ENCODE measurements at regions not wholly inside any gene's neighbourhood (a gene's known extent, or its start where the extent isn't known, plus 50 kb on each side); places are given as distances from the start of the nearest gene placed in this dataset.

- Histone ChIP-seq H3K4me1 (ENCODE audit: control insufficient read depth, extremely low read depth, insufficient read depth, low read length) (no peaks in the 10 kb centered on the region), H4K20me1 (replicated peaks; ENCODE audit: control insufficient read depth, extremely low read depth, insufficient read depth, low read length) (no peaks in the 10 kb centered on the region), H2AFZ (ENCODE audit: low read depth, low read length) (no peak overlapping the region), H3K27ac (ENCODE audit: insufficient read depth, low read depth, low read length) (no peak overlapping the region), H3K4me2 (ENCODE audit: insufficient read depth, low read length) (no peak overlapping the region), H3K9me3 (replicated peaks; ENCODE audit: control insufficient read depth, insufficient read depth, low read length) (no peaks in the 10 kb centered on the region), H3K36me3 (ENCODE audit: control insufficient read depth in 2 of 2, extremely low read depth in 1 of 2, insufficient read depth in 2 of 2, low read length in 2 of 2) (no peaks in the 10 kb centered on the region), H3K9ac (replicated peaks; ENCODE audit: extremely low read depth, insufficient read depth, low read length) (no peak overlapping the region), H3K79me2 (ENCODE audit: control insufficient read depth, insufficient read depth, low read length) (no peaks in the 10 kb centered on the region), H3K9me1 (replicated peaks; ENCODE audit: control insufficient read depth, extremely low read depth, insufficient read depth, low read length) (no peaks in the 10 kb centered on the region), H3K4me3 (replicated peaks in 1 of 3; ENCODE audit: insufficient read depth in 1 of 3, low read depth in 1 of 3, low read length in 3 of 3) (no peak overlapping the region), H3K27me3 (ENCODE audit: control insufficient read depth in 2 of 2, insufficient read depth in 2 of 2, low read length in 2 of 2) (no peaks in the 10 kb centered on the region)
- intact Hi-C loops (cut with micrococcal nuclease) (no loop called here), dilution Hi-C loops (cut with MboI; ENCODE audit: extremely low pct_ligation_motif_present, low sequenced_read_pairs) (no loop called here)
- POLR2A ChIA-PET, result no interaction called here
- no peak for FAIRE-seq
- no peak for DNase-seq (ENCODE audit: low read depth, low spot score)
- CTCF ChIA-PET, result interaction anchor here (1.2 to 1.7 kb wide), 2 partner anchors 356 to 630 kb away, joined by 3 to 4 read pairs; no protein-coding TSS in a partner anchor
- BruUV-seq (replicated peaks), result no TSS peak
- TF ChIP-seq MAX (IDR thresholded peaks at IDR 0.05; ENCODE audit: insufficient read depth, insufficient read length) (no peak), EZH2 (IDR thresholded peaks at IDR 0.05; ENCODE audit: borderline replicate concordance, low read depth, low read length, severe bottlenecking) (no peak), JUN (IDR thresholded peaks at IDR 0.05; ENCODE audit: borderline replicate concordance, insufficient read depth, insufficient read length, low read depth) (no peak), POLR2AphosphoS5 (IDR thresholded peaks at IDR 0.05; ENCODE audit: insufficient read depth, low read depth, low read length) (no peak), POLR2A (IDR thresholded peaks at IDR 0.05; ENCODE audit: low read depth, low read length) (no peak), GATA2 (IDR thresholded peaks at IDR 0.05; ENCODE audit: insufficient read depth, insufficient read length, low read depth, low read length) (no peak), CTCF (IDR thresholded peaks at IDR 0.05; ENCODE audit: extremely low read depth in 1 of 2, insufficient read depth in 1 of 2, low read depth in 1 of 2, low read length in 2 of 2) (no peak), MYC (IDR thresholded peaks at IDR 0.05; ENCODE audit: low read depth, low read length) (no peak), FOS (IDR thresholded peaks at IDR 0.05; ENCODE audit: borderline replicate concordance, insufficient read depth, low read length) (no peak)
Observed at GRCh38 chr7:115221456-115221855, 299.6 kb downstream of the MDFIC start.

All from endothelial cell of umbilical vein (primary cell).